HepG2 (cell line): ENCODE measurements at regions not wholly inside any gene's neighbourhood (a gene's known extent, or its start where the extent isn't known, plus 50 kb on each side); places are given as distances from the start of the nearest gene placed in this dataset.

Source experiments
- ATAC-seq: fragments of 200-7000 bp; cut with Tn5 transposase; 3 replicates; pipeline ENCODE4 v1.9.1; 2020; ENCODE audit warnings: mild to moderate bottlenecking, moderate library complexity
- BruUV-seq: library from RNA; stranded (reverse); fragments of 400-500 nt; replicated peaks from 2 replicates; lab custom pipeline; 2021; lab: Mats Ljungman, UMichigan
- CTCF ChIA-PET: fragments of 300-600 bp; formaldehyde crosslinking; extraction: SDS; loops from one replicate; lab custom pipeline; 2021; ENCODE audit warnings: low total read pairs, inconsistent platforms, low intra/inter-chr PET ratio; lab: Yijun Ruan, JAX
- POLR2A ChIA-PET: fragments of 350-600 bp; sonication (Branson Sonifier 250); formaldehyde crosslinking; loops from one replicate; lab custom pipeline; 2020; ENCODE audit warnings: antibody characterized with exemption, inconsistent platforms; lab: Yijun Ruan, JAX
- DNase-seq: peaks from one replicate; pipeline ENCODE4 v3.0.0-alpha.2; 2015; ENCODE audit warnings: low spot score
- FAIRE-seq: peaks from 3 replicates; lab custom pipeline; 2011; peaks lifted over from hg19 to GRCh38; lab: Jason Lieb, UNC
- H2AFZ ChIP-seq: one replicate; pipeline ENCODE4 v1.6.1; 2011; ENCODE audit warnings: low read length, inconsistent platforms
- H3K27ac ChIP-seq: fragments of 300-600 bp; 3 replicates; pipeline ENCODE4 v1.8.0; 2011; ENCODE audit warnings: mixed run types, mild to moderate bottlenecking, mixed read lengths, low read length, inconsistent platforms; ENCODE audit not compliant: insufficient read depth; ENCODE audit errors: extremely low read length
- H3K27me3 ChIP-seq, 2 experiments: fragments of 200-600 bp in 1 of 2; 2 replicates in 1 of 2; 3 replicates in 1 of 2; pipeline versions ENCODE4 v1.6.0 to v1.8.0; 2011; ENCODE audit warnings: low read length in 2 of 2, mild to moderate bottlenecking in 2 of 2, moderate library complexity in 2 of 2, inconsistent platforms in 1 of 2; ENCODE audit not compliant: insufficient read depth in 2 of 2, control insufficient read depth in 1 of 2
- H3K36me3 ChIP-seq, 2 experiments: fragments of 200-600 bp in 1 of 2; replicated peaks in 1 of 2; 2 replicates in 1 of 2; 3 replicates in 1 of 2; pipeline versions ENCODE4 v1.5.1 to v1.8.0; 2011; ENCODE audit warnings: low read length in 2 of 2, inconsistent platforms in 1 of 2; ENCODE audit not compliant: insufficient read depth in 2 of 2, control insufficient read depth in 1 of 2
- H3K4me1 ChIP-seq: 2 replicates; pipeline ENCODE4 v1.5.1; 2012; ENCODE audit warnings: low read length, inconsistent platforms; ENCODE audit not compliant: insufficient read depth
- H3K4me2 ChIP-seq: 2 replicates; pipeline ENCODE4 v1.6.0; 2011; ENCODE audit warnings: low read depth, low read length, inconsistent platforms
- H3K4me3 ChIP-seq, 3 experiments: fragments of 200-600 bp in 1 of 3; sonication (generic), shearing (Covaris generic) in 1 of 3; replicated peaks in 1 of 3; 2 replicates each; pipeline ENCODE4 v1.5.1; 2011 to 2016; ENCODE audit warnings: low read length in 3 of 3, inconsistent platforms in 2 of 3, low read depth in 2 of 3, mild to moderate bottlenecking in 2 of 3, control low read depth in 1 of 3, mixed read lengths in 1 of 3; ENCODE audit not compliant: insufficient read depth in 1 of 3
- H3K79me2 ChIP-seq: one replicate; pipeline ENCODE4 v1.6.1; 2011; ENCODE audit warnings: low read length, inconsistent platforms; ENCODE audit not compliant: insufficient read depth
- H3K9ac ChIP-seq: 2 replicates; pipeline ENCODE4 v1.6.0; 2011; ENCODE audit warnings: mild to moderate bottlenecking, low read depth, low read length, inconsistent platforms; ENCODE audit not compliant: insufficient read depth
- H3K9me3 ChIP-seq: 2 replicates; pipeline ENCODE4 v1.5.1; 2012; ENCODE audit warnings: mild to moderate bottlenecking, low read length
- H4K20me1 ChIP-seq: 2 replicates; pipeline ENCODE4 v1.6.0; 2011; ENCODE audit warnings: inconsistent platforms, mild to moderate bottlenecking, low read length, moderate library complexity; ENCODE audit not compliant: insufficient read depth
- MED13 ChIP-seq: sonication (generic); formaldehyde crosslinking; IDR thresholded peaks from 2 replicates; pipeline ENCODE4 v1.5.0; 2020; ENCODE audit warnings: missing genetic modification reagents
- NONO ChIP-seq, 2 experiments: fragments of 450-650 bp in 1 of 2; sonication (generic) in 1 of 2; formaldehyde crosslinking in 1 of 2; IDR thresholded peaks in 1 of 2; conservative IDR thresholded peaks in 1 of 2; 2 replicates each; pipeline versions ENCODE4 v1.6.1 to v1.8.0; 2017 to 2022; ENCODE audit warnings: mild to moderate bottlenecking in 1 of 2, missing genetic modification reagents in 1 of 2, moderate library complexity in 1 of 2
- RARG ChIP-seq: sonication (generic); formaldehyde crosslinking; IDR thresholded peaks from 2 replicates; pipeline ENCODE4 v1.4.0; 2020; ENCODE audit warnings: low read depth, mild to moderate bottlenecking, missing genetic modification reagents
- SOX6 ChIP-seq, 2 experiments: fragments of 450-650 bp in 1 of 2; sonication (generic) in 1 of 2; formaldehyde crosslinking in 1 of 2; IDR thresholded peaks; 2 replicates each; pipeline versions ENCODE4 v1.4.0 to v1.6.1; 2017 to 2020; ENCODE audit warnings: antibody characterized with exemption in 1 of 2, mild to moderate bottlenecking in 1 of 2, missing genetic modification reagents in 1 of 2
- SUZ12 ChIP-seq: fragments of 150-350 bp; IDR thresholded peaks from 2 replicates; pipeline ENCODE4 v1.6.1; 2014; ENCODE audit warnings: low read depth, low read length
- TMF1 ChIP-seq: sonication (generic); formaldehyde crosslinking; IDR thresholded peaks from 2 replicates; pipeline ENCODE4 v1.8.1; 2022; ENCODE audit warnings: low read depth, missing genetic modification reagents
- ZNF556 ChIP-seq: sonication (generic); formaldehyde crosslinking; IDR thresholded peaks from 2 replicates; pipeline ENCODE4 v1.4.0; 2020; ENCODE audit warnings: mild to moderate bottlenecking, missing genetic modification reagents, borderline replicate concordance
- ZNF589 ChIP-seq: sonication (generic); formaldehyde crosslinking; conservative IDR thresholded peaks from 2 replicates; pipeline ENCODE4 v1.8.0; 2022; ENCODE audit warnings: mild to moderate bottlenecking, moderate library complexity, missing genetic modification reagents
- ZNF747 ChIP-seq: sonication (generic); formaldehyde crosslinking; IDR thresholded peaks from 2 replicates; pipeline ENCODE4 v1.8.1; 2023; ENCODE audit warnings: missing genetic modification reagents, mild to moderate bottlenecking, borderline replicate concordance
- whole genome bisulfite sequencing: methylation state at CpG from one replicate; pipeline ENCODE4 v1.1.6; 2017; ENCODE audit warnings: low lambda C conversion rate; 5-methylcytosine and 5-hydroxymethylcytosine counted together
- in situ Hi-C: cut with HindIII; loops from 2 replicates; pipeline ENCODE4 v1.10.0; 2017; ENCODE audit warnings: low pct_unique_long_range_greater_than_20kb; ENCODE audit not compliant: extremely low pct_ligation_motif_present
- intact Hi-C: fragments of 100-400 bp; cut with micrococcal nuclease; formaldehyde crosslinking; loops from one replicate; pipeline ENCODE4 v1.10.0; 2022; ENCODE audit not compliant: unreplicated experiment
- TF ChIP-seq, protein P1 (sequence below): sonication (generic); formaldehyde crosslinking; IDR thresholded peaks from 2 replicates; pipeline ENCODE4 v1.5.1; 2020; ENCODE audit warnings: missing genetic modification reagents, mild to moderate bottlenecking, borderline replicate concordance
- TF ChIP-seq, protein P2 (sequence below): sonication (generic); formaldehyde crosslinking; IDR thresholded peaks from 2 replicates; pipeline ENCODE4 v1.5.1; 2020; ENCODE audit warnings: missing genetic modification reagents, mild to moderate bottlenecking, borderline replicate concordance
- TF ChIP-seq, protein P3 (sequence below): sonication (generic); formaldehyde crosslinking; IDR thresholded peaks from 2 replicates; pipeline ENCODE4 v1.8.0; 2022; ENCODE audit warnings: mild to moderate bottlenecking, missing genetic modification reagents, borderline replicate concordance
- TF ChIP-seq, protein P4 (sequence below), 2 experiments: sonication (generic) in 1 of 2; formaldehyde crosslinking in 1 of 2; IDR thresholded peaks; 2 replicates each; pipeline versions ENCODE4 v1.4.0 to v1.6.1; 2016 to 2020; ENCODE audit warnings: borderline replicate concordance in 1 of 2, low read depth in 1 of 2, mild to moderate bottlenecking in 1 of 2, missing genetic modification reagents in 1 of 2
- TF ChIP-seq, protein P5 (sequence below): IDR thresholded peaks from 2 replicates; pipeline ENCODE4 v1.6.1; 2016; ENCODE audit warnings: missing biosample characterization, missing genetic modification reagents, low read depth

DNA sequence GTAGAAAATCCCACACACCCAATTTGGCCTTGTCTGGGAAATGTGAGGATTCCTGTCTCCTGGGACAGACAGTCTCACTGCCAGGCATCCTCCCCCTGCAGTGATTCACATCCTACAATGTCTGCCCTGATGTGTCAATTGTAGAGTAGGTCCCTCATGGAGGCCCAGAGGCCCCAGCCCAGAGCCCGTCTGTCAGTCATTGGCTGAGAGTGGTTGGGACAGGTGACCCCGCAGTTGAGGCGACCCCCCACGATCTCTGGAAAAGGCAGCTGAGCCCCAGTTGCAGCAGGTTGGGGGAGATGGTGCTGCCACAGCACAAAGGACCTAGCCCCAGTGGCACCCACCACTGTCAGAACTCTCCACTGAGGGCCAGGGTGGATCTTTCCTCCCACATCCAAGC, 84.3 kb upstream of the INSIG1 start:
- no peak for ATAC-seq
- Histone ChIP-seq H3K27ac (no peak overlapping the region), H3K27me3 (peaks cover 1 to 48% of the 10 kb centered on the region in 2 experiments; a peak in 4 of 5 replicates)
- FAIRE-seq: no peak
- intact Hi-C loops: no loop called here
- TF ChIP-seq SUZ12 (no peak), NONO (IDR thresholded peaks at IDR 0.05) (no peak), NONO (CRISPR knock-in tag; conservative IDR thresholded peaks at IDR 0.05) (no peak), RARG (CRISPR knock-in tag) (no peak), SOX6 (IDR thresholded peaks at IDR 0.05) (no peak), SOX6 (CRISPR knock-in tag; IDR thresholded peaks at IDR 0.05) (no peak), ZNF556 (CRISPR knock-in tag) (no peak), TMF1 (CRISPR knock-in tag) (no peak), ZNF589 (CRISPR knock-in tag) (no peak), MED13 (CRISPR knock-in tag) (no peak), ZNF747 (CRISPR knock-in tag) (no peak)
- TF ChIP-seq, protein P1, sequence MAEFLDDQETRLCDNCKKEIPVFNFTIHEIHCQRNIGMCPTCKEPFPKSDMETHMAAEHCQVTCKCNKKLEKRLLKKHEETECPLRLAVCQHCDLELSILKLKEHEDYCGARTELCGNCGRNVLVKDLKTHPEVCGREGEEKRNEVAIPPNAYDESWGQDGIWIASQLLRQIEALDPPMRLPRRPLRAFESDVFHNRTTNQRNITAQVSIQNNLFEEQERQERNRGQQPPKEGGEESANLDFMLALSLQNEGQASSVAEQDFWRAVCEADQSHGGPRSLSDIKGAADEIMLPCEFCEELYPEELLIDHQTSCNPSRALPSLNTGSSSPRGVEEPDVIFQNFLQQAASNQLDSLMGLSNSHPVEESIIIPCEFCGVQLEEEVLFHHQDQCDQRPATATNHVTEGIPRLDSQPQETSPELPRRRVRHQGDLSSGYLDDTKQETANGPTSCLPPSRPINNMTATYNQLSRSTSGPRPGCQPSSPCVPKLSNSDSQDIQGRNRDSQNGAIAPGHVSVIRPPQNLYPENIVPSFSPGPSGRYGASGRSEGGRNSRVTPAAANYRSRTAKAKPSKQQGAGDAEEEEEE: no peak
- TF ChIP-seq, protein P2, sequence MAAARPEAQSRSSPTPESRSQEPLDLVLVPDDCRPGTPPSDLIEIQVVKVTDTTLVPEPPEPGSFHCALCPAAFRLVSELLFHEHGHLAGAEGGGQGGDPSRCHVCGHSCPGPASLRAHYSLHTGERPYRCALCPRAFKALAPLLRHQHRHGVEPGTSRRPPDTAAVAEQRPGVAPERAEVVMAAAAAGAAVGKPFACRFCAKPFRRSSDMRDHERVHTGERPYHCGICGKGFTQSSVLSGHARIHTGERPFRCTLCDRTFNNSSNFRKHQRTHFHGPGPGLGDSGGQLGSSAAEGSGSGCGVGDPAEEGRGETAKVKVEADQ: no peak
- TF ChIP-seq, protein P3, sequence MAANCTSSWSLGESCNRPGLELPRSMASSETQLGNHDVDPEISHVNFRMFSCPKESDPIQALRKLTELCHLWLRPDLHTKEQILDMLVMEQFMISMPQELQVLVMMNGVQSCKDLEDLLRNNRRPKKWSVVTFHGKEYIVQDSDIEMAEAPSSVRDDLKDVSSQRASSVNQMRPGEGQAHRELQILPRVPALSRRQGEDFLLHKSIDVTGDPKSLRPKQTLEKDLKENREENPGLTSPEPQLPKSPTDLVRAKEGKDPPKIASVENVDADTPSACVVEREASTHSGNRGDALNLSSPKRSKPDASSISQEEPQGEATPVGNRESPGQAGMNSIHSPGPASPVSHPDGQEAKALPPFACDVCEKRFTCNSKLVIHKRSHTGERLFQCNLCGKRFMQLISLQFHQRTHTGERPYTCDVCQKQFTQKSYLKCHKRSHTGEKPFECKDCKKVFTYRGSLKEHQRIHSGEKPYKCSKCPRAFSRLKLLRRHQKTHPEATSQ (CRISPR knock-in tag): no peak
- TF ChIP-seq, protein P4, sequence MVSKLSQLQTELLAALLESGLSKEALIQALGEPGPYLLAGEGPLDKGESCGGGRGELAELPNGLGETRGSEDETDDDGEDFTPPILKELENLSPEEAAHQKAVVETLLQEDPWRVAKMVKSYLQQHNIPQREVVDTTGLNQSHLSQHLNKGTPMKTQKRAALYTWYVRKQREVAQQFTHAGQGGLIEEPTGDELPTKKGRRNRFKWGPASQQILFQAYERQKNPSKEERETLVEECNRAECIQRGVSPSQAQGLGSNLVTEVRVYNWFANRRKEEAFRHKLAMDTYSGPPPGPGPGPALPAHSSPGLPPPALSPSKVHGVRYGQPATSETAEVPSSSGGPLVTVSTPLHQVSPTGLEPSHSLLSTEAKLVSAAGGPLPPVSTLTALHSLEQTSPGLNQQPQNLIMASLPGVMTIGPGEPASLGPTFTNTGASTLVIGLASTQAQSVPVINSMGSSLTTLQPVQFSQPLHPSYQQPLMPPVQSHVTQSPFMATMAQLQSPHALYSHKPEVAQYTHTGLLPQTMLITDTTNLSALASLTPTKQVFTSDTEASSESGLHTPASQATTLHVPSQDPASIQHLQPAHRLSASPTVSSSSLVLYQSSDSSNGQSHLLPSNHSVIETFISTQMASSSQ (IDR thresholded peaks at IDR 0.05; ENCODE audit: low read depth): no peak
- TF ChIP-seq, protein P4 (CRISPR knock-in tag; IDR thresholded peaks at IDR 0.05; ENCODE audit: borderline replicate concordance): no peak
- TF ChIP-seq, protein P5, sequence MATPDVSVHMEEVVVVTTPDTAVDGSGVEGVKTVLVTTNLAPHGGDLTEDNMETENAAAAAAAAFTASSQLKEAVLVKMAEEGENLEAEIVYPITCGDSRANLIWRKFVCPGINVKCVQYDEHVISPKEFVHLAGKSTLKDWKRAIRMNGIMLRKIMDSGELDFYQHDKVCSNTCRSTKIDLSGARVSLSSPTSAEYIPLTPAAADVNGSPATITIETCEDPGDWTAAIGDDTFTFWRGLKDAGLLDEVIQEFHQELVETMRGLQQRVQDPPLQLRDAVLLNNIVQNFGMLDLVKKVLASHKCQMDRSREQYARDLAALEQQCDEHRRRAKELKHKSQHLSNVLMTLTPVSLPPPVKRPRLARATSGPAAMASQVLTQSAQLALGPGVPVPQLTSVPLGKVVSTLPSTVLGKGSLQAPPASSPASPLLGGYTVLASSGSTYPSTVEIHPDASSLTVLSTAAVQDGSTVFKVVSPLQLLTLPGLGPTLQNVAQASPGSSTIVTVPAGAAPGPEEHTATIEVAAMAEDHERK (CRISPR knock-in tag): no peak
- TF ChIP-seq, all 625 proteins: peak for 0
- no CpG with 5 or more reads among the region's 4 CpGs for WGBS
- H4K20me1 ChIP-seq: no peaks in the 10 kb centered on the region; the same call in 1 of the 2 replicates
- BruUV-seq: no TSS peak
- H2AFZ ChIP-seq: no peak overlapping the region
- H3K4me2 ChIP-seq: no peak overlapping the region
- H3K4me3 ChIP-seq: no peak overlapping the region
- H3K9me3 ChIP-seq: no peaks in the 10 kb centered on the region
- H3K4me1 ChIP-seq: no peaks in the 10 kb centered on the region
- in situ Hi-C loops: no loop called here
- no peaks in the 10 kb centered on the region for H3K79me2 ChIP-seq
- no peaks in the 10 kb centered on the region for H3K36me3 ChIP-seq
- CTCF ChIA-PET: no interaction called here
- POLR2A ChIA-PET: no interaction called here
- no peak overlapping the region for H3K9ac ChIP-seq
- no peak for DNase-seq
